Occipital lobe (tissue), 1 donor: ENCODE measurements at regions not wholly inside any gene's neighbourhood (a gene's known extent, or its start where the extent isn't known, plus 50 kb on each side); places are given as distances from the start of the nearest gene placed in this dataset.
"Not testable (repeated sequence)": the region's sequence is repeated elsewhere in the genome, so short reads cannot be mapped to it uniquely, and the experiment has no call there.

Experiments
- DNase-seq: peaks from one replicate; lab custom pipeline; 2025; lab: John Stamatoyannopoulos, UW

GRCh38 chr13:64480672-64481071 lies 2749.5 kb downstream of the PCDH9 start:
- DNase-seq = no peak

DNA sequence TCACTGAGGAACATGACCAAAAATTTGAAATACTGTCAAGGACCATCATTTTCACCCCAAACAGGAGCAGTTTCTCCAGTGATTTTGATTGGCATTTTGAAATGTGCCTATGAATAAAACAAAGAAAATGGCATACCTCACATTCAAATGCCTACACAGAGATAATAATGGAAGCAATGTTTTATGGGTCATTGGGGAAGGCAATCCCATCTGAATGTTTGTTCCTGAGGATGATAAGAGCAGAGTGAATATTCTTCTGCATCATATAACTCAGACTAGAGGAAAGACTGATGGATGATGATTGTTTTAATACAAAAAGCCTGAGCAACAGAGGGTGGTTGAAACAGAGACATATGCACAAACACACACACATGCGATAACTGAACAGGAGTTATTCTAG lies 2749.9 kb downstream of the PCDH9 start:
- no peak for DNase-seq

- no peak for DNase-seq
Observed at GRCh38 chr13:64477146-64477545, 2753.0 kb downstream of the PCDH9 start.

- not testable (repeated sequence) for DNase-seq
Observed at GRCh38 chr13:64476041-64476568, 2754.0 kb downstream of the PCDH9 start.

DNA sequence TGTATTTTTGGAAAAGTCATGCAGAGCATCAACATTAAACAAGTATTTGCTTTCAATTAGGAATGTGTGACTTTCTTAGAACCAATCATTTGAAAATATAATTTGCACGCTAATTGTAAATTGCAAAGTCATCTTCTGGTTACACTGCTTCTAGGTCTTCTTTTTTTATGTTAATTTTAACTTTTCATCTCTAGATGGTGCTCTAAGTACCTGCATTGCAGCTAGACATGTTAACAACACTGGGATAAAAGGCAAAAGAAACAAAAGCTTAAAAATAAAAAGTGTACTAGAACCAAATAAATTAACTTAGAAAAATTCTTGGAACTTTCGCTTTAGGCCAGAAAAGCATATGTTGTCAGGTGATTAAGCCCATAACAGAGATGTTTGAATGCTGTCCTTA lies 2758.2 kb downstream of the PCDH9 start:
- DNase-seq = no peak

DNA sequence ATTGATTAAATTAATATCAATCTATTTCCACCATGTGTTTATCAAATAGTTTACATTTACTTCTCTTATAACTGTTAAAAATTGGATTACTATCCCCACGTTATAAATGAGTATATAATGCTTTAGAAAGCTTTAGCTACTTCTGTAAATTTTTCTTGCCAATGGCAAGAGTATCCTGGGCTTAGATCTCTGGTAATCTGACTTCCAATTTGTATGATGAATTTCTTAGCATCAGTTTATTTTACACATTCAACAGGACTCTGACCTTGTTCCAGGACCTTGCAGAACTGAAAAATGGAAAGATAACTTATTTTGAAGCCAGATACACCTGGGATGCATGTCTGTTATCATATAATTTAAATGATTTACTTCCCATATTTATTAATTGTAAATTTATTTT lies 2759.4 kb downstream of the PCDH9 start:
- no peak for DNase-seq

DNA sequence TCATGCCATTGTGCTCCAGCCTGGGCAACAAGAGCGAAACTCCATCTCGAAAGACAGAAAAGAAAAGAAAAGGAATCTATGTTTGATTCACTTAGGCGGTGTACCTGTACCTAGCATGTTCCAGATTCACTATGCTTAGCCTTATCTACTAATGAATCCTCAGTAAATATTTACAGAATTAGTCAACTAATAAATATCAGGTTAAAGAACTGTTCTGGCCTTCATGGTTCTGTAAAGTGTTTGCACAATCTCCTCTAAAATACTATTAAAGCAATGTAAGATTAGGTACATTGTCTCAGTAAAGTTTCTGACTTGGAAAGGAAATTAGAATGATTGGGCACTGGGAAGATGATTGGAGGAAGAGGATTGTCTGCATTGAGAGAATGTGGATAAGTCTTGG lies 2770.4 kb downstream of the PCDH9 start:
- DNase-seq = no peak

DNA sequence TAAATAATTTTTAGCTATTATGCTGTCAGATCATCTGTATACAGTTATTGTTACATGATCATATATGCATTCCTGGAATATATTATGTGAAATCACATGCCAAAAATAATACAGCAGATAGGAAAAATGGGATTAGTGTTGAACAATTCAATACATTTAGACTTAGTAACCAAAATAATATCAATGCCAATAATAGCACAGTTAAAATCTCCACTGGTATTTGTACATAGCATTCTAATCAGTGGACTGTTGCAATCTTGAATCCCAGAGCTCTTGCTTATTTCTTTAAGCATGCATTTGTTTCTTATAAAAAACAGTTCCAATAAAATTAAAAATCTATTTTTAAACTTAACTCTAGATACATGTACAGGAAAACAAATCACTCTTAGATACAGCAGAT lies 2772.2 kb downstream of the PCDH9 start:
- DNase-seq = no peak

GRCh38 chr13:64455124-64455523 lies 2775.0 kb downstream of the PCDH9 start:
- no peak for DNase-seq

- no peak for DNase-seq
Observed at GRCh38 chr13:64453831-64454230, 2776.3 kb downstream of the PCDH9 start.

GRCh38 chr13:64446372-64446771 lies 2783.8 kb downstream of the PCDH9 start:
- DNase-seq = no peak

GRCh38 chr13:64441740-64442139 lies 2788.4 kb downstream of the PCDH9 start:
- DNase-seq = no peak

DNA sequence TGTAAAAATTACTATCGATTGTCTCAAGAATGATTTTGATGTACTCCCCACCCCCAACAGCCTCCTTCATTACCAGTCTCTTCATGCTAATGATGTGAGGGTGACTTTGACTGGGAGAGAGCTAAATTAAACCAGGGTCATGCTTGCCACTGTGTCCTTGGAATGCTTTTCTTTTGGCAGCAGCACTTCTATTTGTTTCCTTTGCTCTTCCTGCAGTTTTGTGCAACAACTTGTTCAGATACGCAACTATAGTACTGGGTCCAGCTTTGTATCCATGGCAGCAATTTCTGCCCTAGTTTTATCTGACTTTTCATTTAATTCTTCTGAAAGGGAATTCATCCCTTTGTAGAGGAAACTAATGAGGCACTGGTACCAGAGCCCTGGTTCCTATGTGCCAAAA lies 2792.1 kb downstream of the PCDH9 start:
- no peak for DNase-seq

DNA sequence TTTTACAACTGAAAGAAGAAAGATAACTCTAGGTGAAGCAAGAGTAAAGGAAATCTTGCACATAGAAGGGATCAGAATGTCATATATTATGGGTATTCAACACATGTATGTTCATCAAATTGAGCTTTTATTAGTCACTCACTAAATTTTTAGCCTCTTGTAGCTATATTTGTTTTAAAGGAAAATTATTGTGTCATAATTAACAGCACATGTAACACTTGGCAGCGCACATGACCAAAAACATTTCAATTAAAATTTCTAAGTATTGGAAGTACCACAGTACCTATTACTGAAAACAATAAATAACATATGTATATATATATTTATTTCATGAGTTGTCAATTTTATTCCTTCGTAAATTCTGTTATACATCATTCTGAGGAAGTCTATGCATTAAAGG lies 2800.4 kb downstream of the PCDH9 start:
- DNase-seq = no peak

GRCh38 chr13:64428196-64428595 lies 2801.9 kb downstream of the PCDH9 start:
- DNase-seq = no peak

DNA sequence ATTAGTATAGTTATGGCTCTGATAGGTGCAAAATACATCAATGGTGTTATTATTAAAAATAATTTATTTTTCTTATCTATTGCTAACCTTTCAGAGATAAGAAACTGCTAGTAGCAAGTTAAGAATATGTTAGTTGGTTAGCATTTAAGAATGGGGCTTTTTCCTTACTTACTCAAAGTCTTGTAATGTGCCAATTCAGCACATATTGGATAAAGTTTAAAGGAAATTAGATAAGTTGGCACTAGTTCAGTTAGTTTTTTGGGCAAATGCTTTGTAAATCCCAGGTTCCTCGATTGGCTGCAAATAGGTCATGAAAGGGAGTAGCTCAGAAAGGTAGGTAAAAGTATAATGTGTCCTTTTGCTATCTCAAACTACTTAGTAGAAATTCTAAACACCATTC lies 2806.7 kb downstream of the PCDH9 start:
- DNase-seq = no peak

GRCh38 chr13:64420181-64420580 lies 2810.0 kb downstream of the PCDH9 start:
- no peak for DNase-seq

- no peak for DNase-seq
Observed at GRCh38 chr13:64417581-64417980, 2812.6 kb downstream of the PCDH9 start.

DNA sequence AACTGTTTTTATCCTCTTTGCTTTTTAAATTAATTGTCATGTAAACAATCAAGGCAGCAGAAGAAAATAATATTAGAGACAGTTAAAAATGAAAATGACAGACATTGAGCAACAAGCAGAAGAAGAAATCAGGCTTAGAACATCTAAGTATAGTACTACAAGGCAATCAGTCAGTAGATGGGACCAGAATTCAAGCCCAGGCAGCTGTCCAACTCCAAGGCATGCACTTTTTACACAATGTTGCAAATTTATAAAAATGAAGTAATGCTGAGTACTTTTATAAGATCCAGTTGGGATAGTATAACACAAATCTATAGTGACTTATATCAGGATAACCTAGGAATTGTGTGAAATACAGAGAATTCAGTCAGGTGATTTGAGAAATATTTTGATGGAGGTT lies 2815.8 kb downstream of the PCDH9 start:
- DNase-seq = no peak

GRCh38 chr13:64413529-64413928 lies 2816.6 kb downstream of the PCDH9 start:
- no peak for DNase-seq

DNA sequence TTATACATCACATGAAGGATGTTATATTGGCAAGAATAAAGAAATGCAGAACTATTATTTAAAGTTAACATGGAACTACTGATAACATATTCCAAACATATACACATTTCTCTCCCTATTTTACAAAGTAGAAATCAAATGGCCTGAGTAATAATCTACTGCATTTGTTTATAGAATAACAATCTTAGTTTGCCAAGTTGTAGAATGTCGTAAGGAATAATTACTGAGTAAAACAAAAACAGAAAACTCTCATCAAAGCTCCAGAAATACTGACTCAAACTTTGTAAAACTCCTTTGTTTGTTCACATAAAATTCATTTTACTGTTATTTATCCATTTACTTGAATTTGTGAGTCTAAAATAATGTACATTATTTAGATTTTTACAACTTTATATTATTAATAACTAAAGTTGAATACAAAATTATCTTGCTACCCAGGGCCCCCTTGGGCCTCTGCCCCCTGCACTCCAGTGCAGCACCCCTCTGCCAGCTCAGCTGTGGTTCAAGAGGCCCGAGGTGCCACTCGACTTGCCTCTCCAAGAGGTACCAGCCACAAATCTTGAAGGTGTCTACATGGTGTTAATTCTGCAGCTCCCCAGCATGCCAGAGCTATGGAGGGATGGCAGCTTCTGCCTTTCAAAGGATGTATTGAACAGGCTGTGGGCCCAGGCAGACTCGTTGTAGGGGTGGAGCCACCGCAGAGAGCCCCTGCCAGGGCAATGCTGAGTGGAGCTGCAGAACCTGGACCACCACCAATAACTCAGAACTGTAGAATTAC lies 2819.7 kb downstream of the PCDH9 start:
- no peak for DNase-seq

GRCh38 chr13:64397701-64398100 lies 2832.4 kb downstream of the PCDH9 start:
- no peak for DNase-seq

DNA sequence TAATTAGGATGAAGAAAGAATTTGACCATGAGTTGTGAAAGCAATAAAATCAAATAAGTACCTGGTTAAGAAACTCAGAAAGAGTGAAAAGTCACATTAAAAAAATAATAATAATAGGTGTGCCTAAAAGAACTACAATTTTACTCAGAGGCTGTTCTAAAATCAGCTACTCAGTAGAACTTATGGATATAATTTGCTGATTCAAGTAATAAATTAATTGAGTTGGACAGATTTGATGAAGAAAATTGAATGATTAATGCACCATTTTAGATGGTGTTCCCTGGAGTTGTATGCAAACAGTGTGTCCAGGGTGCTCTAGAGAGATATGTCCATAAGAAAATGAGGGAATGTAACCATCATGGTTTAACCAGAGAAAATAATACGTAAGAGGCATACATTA lies 2852.5 kb downstream of the PCDH9 start:
- no peak for DNase-seq

DNA sequence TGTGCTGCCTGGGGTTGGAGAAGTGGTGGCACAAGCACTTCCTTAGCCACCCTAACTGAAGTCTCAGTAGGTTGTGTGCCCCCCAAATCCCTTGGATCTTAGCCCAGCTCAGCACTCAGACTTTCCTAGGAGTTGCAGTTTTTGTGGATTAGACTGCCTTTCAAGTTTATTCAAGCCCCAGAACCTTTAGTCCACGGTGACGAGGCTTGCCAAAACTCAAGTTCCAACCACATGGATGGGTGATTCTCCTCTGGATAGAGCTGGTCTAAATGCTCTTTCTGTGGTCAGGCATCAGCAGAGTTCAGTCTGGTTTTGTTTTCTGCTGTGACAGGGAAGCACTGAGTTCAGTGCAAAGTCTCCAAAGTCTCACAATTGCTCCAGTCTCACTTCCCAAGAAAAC lies 2858.7 kb downstream of the PCDH9 start:
- DNase-seq = no peak
